SIG-M5 treated with dmso at 0.1 percent for 504 hours (cell line): ENCODE measurements at regions not wholly inside any gene's neighbourhood (a gene's known extent, or its start where the extent isn't known, plus 50 kb on each side); places are given as distances from the start of the nearest gene placed in this dataset.

Experiments used
- DNase-seq: peaks from one replicate; lab custom pipeline; 2025; ENCODE audit not compliant: unreplicated experiment; lab: John Stamatoyannopoulos, UW

GRCh38 chr19:16022251-16022650, 54.0 kb upstream of the TPM4 start:
- DNase-seq = no peak

- no peak for DNase-seq
Measured at GRCh38 chr19:16022681-16023080, 53.6 kb upstream of the TPM4 start.

- no peak for DNase-seq
Measured at GRCh38 chr19:16023146-16023915, 53.0 kb upstream of the TPM4 start.

- no peak for DNase-seq
Measured at GRCh38 chr19:16024266-16025107, 51.8 kb upstream of the TPM4 start.

GRCh38 chr19:16025108-16026101, 50.9 kb upstream of the TPM4 start:
- DNase-seq = peak; percentile 26

- DNase-seq = no peak
Measured at GRCh38 chr19:16026131-16026530, 50.2 kb upstream of the TPM4 start.
